ENCODE measurements at regions not wholly inside any gene's neighbourhood (a gene's known extent, or its start where the extent isn't known, plus 50 kb on each side); places are given as distances from the start of the nearest gene placed in this dataset.

DNA sequence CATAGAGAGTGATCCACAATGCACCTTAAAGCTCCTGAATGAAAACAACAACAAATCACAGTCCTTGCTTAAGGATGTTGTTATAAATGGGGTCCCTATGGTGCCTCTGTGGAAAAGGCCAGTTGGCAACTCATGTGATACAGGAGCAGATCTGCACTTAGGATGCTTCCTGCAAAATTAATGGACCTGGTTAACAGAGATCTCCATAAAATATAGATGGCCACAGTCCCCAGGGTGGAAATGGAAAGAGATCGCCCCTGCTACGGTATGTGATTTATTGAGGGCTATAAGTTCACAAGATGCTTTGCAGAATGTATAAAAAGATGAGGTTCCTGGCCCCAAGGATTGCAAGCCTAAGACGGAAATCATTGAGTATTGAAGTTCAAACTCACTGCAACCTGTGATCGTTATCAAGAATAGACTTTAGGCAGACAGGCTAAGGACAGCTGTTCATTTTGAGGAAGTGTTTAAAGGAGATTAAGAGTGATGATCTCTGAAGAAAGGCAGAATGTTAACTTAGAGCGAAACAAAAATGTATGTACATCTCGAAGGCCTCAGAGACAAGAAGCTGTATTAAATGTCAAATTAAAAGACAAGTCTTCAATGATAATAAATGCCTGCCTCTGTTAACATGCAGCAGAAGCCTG lies 174.1 kb upstream of the PLPP4 start:
- Mint-ChIP-seq H3K27me3 (ENCODE audit: low read depth) (no peaks in the 10 kb centered on the region), H3K4me1 (ENCODE audit: low read depth) (no peaks in the 10 kb centered on the region), H3K27ac (no peak overlapping the region), H3K4me3 (no peak overlapping the region), H3K9me3 (ENCODE audit: insufficient read depth) (no peaks in the 10 kb centered on the region), H3K36me3 (ENCODE audit: low read depth) (no peaks in the 10 kb centered on the region)
- no peak for ATAC-seq
- ChIA-PET CTCF (no interaction called here), POLR2A (no interaction called here)
- DNase-seq, result no peak

GRCh38 chr10:120285408-120285807 lies 171.6 kb upstream of the PLPP4 start:
- H3K4me3 Mint-ChIP-seq, result no peak overlapping the region
- POLR2A ChIA-PET, result no interaction called here
- DNase-seq, result no peak
- no peaks in the 10 kb centered on the region for H3K27me3 Mint-ChIP-seq (ENCODE audit: low read depth)
- H3K4me1 Mint-ChIP-seq (ENCODE audit: low read depth), result no peaks in the 10 kb centered on the region
- H3K36me3 Mint-ChIP-seq (ENCODE audit: low read depth), result no peaks in the 10 kb centered on the region
- CTCF ChIA-PET, result no interaction called here
- no peak overlapping the region for H3K27ac Mint-ChIP-seq
- H3K9me3 Mint-ChIP-seq (ENCODE audit: insufficient read depth), result no peaks in the 10 kb centered on the region
- no peak for ATAC-seq

DNA sequence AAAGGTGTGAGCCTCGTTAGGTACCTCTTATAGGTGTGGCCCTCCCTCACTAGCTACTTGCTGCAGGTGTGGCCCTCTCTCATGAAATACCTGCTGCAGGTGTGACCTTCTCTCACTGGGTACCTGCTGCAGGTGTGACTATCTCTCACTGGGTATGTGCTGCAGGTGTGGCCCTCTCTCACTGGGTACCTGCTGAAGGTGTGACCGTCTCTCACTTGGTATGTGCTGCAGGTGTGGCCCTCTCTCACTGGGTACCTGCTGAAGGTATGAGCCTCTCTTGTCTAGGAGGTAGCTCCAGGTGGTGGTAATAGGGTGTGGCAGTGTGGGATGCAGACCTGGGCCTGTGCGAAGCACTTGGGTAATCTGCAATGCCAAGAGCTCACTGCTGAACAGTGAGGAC lies 170.7 kb upstream of the PLPP4 start:
- Mint-ChIP-seq H3K4me3 (no peak overlapping the region), H3K36me3 (ENCODE audit: low read depth) (no peaks in the 10 kb centered on the region), H3K9me3 (ENCODE audit: insufficient read depth) (no peaks in the 10 kb centered on the region), H3K27ac (no peak overlapping the region), H3K4me1 (ENCODE audit: low read depth) (no peaks in the 10 kb centered on the region), H3K27me3 (ENCODE audit: low read depth) (no peaks in the 10 kb centered on the region)
- POLR2A ChIA-PET, result no interaction called here
- DNase-seq (no peak), ATAC-seq (no peak)
- CTCF ChIA-PET, result no interaction called here

GRCh38 chr10:120300513-120300912 lies 156.5 kb upstream of the PLPP4 start:
- Mint-ChIP-seq H3K27me3 (ENCODE audit: low read depth) (peaks cover 3% of the 10 kb centered on the region), H3K4me1 (ENCODE audit: low read depth) (no peaks in the 10 kb centered on the region), H3K4me3 (no peak overlapping the region), H3K9me3 (ENCODE audit: insufficient read depth) (no peaks in the 10 kb centered on the region), H3K27ac (no peak overlapping the region), H3K36me3 (ENCODE audit: low read depth) (no peaks in the 10 kb centered on the region)
- ATAC-seq, result no peak
- DNase-seq, result no peak
- ChIA-PET CTCF (no interaction called here), POLR2A (no interaction called here)

- Mint-ChIP-seq H3K4me1 (ENCODE audit: low read depth) (no peaks in the 10 kb centered on the region), H3K27ac (no peak overlapping the region), H3K4me3 (no peak overlapping the region), H3K9me3 (ENCODE audit: insufficient read depth) (no peaks in the 10 kb centered on the region), H3K27me3 (ENCODE audit: low read depth) (peaks cover 3% of the 10 kb centered on the region), H3K36me3 (ENCODE audit: low read depth) (no peaks in the 10 kb centered on the region)
- no peak for ATAC-seq
- CTCF ChIA-PET, result no interaction called here
- DNase-seq, result no peak
- POLR2A ChIA-PET, result no interaction called here
Observed at GRCh38 chr10:120308589-120308988, 148.4 kb upstream of the PLPP4 start.

GRCh38 chr10:120313715-120314114 lies 143.3 kb upstream of the PLPP4 start:
- no peaks in the 10 kb centered on the region for H3K9me3 Mint-ChIP-seq (ENCODE audit: insufficient read depth)
- ChIA-PET POLR2A (no interaction called here), CTCF (no interaction called here)
- no peaks in the 10 kb centered on the region for H3K4me1 Mint-ChIP-seq (ENCODE audit: low read depth)
- H3K27me3 Mint-ChIP-seq (ENCODE audit: low read depth), result no peaks in the 10 kb centered on the region
- H3K4me3 Mint-ChIP-seq, result no peak overlapping the region
- no peaks in the 10 kb centered on the region for H3K36me3 Mint-ChIP-seq (ENCODE audit: low read depth)
- no peak for DNase-seq
- ATAC-seq, result no peak
- H3K27ac Mint-ChIP-seq, result no peak overlapping the region

DNA sequence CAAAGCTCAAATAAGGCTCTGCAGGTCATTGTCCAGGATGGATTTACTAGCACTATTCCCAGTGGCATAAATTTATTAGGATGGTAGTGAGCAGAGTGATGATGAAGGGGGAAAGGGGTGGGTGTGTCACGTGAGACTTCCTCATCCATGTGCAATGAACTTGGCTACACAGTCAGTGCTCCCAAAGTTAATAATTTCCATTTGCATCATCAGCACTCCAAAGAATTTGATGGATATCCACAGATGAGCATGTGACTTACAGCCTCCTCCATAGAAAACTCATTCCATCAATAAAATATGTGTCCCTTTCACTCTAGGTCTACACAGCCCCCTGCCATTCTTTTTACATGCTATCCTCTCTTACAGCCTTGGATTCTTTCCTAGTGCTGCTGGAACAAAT lies 142.6 kb upstream of the PLPP4 start:
- ATAC-seq (no peak), DNase-seq (no peak)
- no peaks in the 10 kb centered on the region for H3K9me3 Mint-ChIP-seq (ENCODE audit: insufficient read depth)
- CTCF ChIA-PET, result no interaction called here
- no peak overlapping the region for H3K4me3 Mint-ChIP-seq
- H3K27ac Mint-ChIP-seq, result no peak overlapping the region
- POLR2A ChIA-PET, result no interaction called here
- H3K36me3 Mint-ChIP-seq (ENCODE audit: low read depth), result no peaks in the 10 kb centered on the region
- H3K4me1 Mint-ChIP-seq (ENCODE audit: low read depth), result no peaks in the 10 kb centered on the region
- H3K27me3 Mint-ChIP-seq (ENCODE audit: low read depth), result no peaks in the 10 kb centered on the region

GRCh38 chr10:120318862-120319261 lies 138.2 kb upstream of the PLPP4 start:
- H3K27me3 Mint-ChIP-seq (ENCODE audit: low read depth), result peaks cover 7% of the 10 kb centered on the region
- POLR2A ChIA-PET, result no interaction called here
- no peaks in the 10 kb centered on the region for H3K9me3 Mint-ChIP-seq (ENCODE audit: insufficient read depth)
- no peak for ATAC-seq
- H3K4me3 Mint-ChIP-seq, result no peak overlapping the region
- no peaks in the 10 kb centered on the region for H3K4me1 Mint-ChIP-seq (ENCODE audit: low read depth)
- no peaks in the 10 kb centered on the region for H3K36me3 Mint-ChIP-seq (ENCODE audit: low read depth)
- CTCF ChIA-PET, result no interaction called here
- H3K27ac Mint-ChIP-seq, result no peak overlapping the region
- no peak for DNase-seq

DNA sequence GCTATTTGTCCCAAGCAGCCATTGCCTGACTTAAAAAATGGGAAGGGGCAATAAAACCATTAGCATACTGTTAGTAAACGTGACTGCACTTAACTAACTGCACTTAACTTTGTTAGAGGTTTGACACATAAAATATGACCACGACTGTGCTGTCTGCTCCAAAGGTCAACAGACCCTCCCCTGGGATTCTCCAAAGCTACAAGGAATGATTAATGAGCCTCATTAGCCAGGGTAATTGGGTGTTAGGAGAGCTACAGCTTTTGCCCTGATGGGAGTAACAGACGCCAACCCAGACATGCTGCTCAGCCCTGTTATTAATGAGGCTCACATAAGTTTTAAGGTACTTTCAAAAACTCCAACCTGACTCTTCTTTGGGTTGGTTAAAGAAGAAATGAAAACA lies 129.4 kb upstream of the PLPP4 start:
- Mint-ChIP-seq H3K9me3 (ENCODE audit: insufficient read depth) (no peaks in the 10 kb centered on the region), H3K4me1 (ENCODE audit: low read depth) (no peaks in the 10 kb centered on the region), H3K4me3 (no peak overlapping the region), H3K27me3 (ENCODE audit: low read depth) (peaks cover 3% of the 10 kb centered on the region), H3K36me3 (ENCODE audit: low read depth) (no peaks in the 10 kb centered on the region), H3K27ac (no peak overlapping the region)
- POLR2A ChIA-PET, result no interaction called here
- no peak for DNase-seq
- ATAC-seq, result no peak
- CTCF ChIA-PET, result interaction anchor here (1.4 kb wide), 1 partner anchor 9 kb away, joined by 3 read pairs; no protein-coding TSS in a partner anchor

GRCh38 chr10:120328647-120329046 lies 128.4 kb upstream of the PLPP4 start:
- Mint-ChIP-seq H3K9me3 (ENCODE audit: insufficient read depth) (no peaks in the 10 kb centered on the region), H3K4me3 (no peak overlapping the region), H3K4me1 (ENCODE audit: low read depth) (no peaks in the 10 kb centered on the region), H3K27me3 (ENCODE audit: low read depth) (peaks cover 5% of the 10 kb centered on the region), H3K27ac (no peak overlapping the region), H3K36me3 (ENCODE audit: low read depth) (no peaks in the 10 kb centered on the region)
- ATAC-seq, result no peak
- no peak for DNase-seq
- ChIA-PET POLR2A (no interaction called here), CTCF (no interaction called here)

DNA sequence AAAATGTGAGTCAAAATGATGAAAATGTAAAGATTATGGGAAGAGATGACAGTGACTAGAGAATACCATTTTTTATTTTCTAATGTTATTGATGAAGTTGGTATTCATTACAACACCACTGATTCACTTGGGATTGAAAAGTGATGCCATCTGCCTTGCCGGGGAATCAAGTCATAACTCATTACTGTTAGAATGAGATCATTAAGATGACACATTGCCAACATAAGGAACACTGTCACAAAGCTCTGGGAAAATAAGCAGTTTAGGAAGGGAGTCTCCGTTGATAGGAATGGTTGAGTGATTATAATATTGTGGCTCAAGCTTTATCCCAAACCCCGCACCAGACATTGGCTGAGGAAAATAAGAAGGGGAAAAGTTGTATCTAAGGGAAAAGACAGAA lies 121.5 kb upstream of the PLPP4 start:
- Mint-ChIP-seq H3K4me3 (no peak overlapping the region), H3K4me1 (ENCODE audit: low read depth) (no peaks in the 10 kb centered on the region), H3K36me3 (ENCODE audit: low read depth) (no peaks in the 10 kb centered on the region), H3K27ac (no peak overlapping the region), H3K27me3 (ENCODE audit: low read depth) (peaks cover 7% of the 10 kb centered on the region), H3K9me3 (ENCODE audit: insufficient read depth) (no peaks in the 10 kb centered on the region)
- no peak for ATAC-seq
- CTCF ChIA-PET, result interaction anchor here (0.7 to 2.1 kb wide), 2 partner anchors 114 to 157 kb away, joined by 3 to 11 read pairs; no protein-coding TSS in a partner anchor
- DNase-seq, result no peak
- POLR2A ChIA-PET, result no interaction called here

- H3K27me3 Mint-ChIP-seq (ENCODE audit: low read depth), result peaks cover 7% of the 10 kb centered on the region
- ChIA-PET CTCF (interaction anchor here (0.7 to 2.1 kb wide), 8 partner anchors 9 to 586 kb away, joined by 3 to 11 read pairs (median 4); no protein-coding TSS in a partner anchor), POLR2A (no interaction called here)
- H3K9me3 Mint-ChIP-seq (ENCODE audit: insufficient read depth), result no peaks in the 10 kb centered on the region
- no peak for ATAC-seq
- no peak overlapping the region for H3K27ac Mint-ChIP-seq
- H3K4me3 Mint-ChIP-seq, result no peak overlapping the region
- no peaks in the 10 kb centered on the region for H3K4me1 Mint-ChIP-seq (ENCODE audit: low read depth)
- no peak for DNase-seq
- no peaks in the 10 kb centered on the region for H3K36me3 Mint-ChIP-seq (ENCODE audit: low read depth)
Observed at GRCh38 chr10:120336306-120336910, 120.6 kb upstream of the PLPP4 start.

All from activated CD8-positive, alpha-beta T cell treated with anti-CD3 and anti-CD28 coated beads, Interleukin-2, amount 10 ng/mL, durations not matched to agents 7 days and 5 days (primary cell).